Upper lobe of left lung (tissue), 4 donors: ENCODE measurements at regions not wholly inside any gene's neighbourhood (a gene's known extent, or its start where the extent isn't known, plus 50 kb on each side); places are given as distances from the start of the nearest gene placed in this dataset.

ENCODE experiments used
- EP300 ChIP-seq, 4 donors: sonication (generic); formaldehyde crosslinking; IDR thresholded peaks; one replicate each; pipeline ENCODE4 v1.5.1; 2017; ENCODE audit warnings: antibody characterized with exemption in 4 of 4, control low read depth in 2 of 4
- POLR2A ChIP-seq, 4 donors: fragments of 450-650 bp; IDR thresholded peaks; one replicate each; pipeline ENCODE4 v1.5.1; 2016 to 2017; ENCODE audit warnings: antibody characterized with exemption in 4 of 4, mild to moderate bottlenecking in 2 of 4
- POLR2AphosphoS5 ChIP-seq, 2 donors: sonication (generic); formaldehyde crosslinking; IDR thresholded peaks; one replicate each; pipeline ENCODE4 v1.5.1; 2017; ENCODE audit warnings: antibody characterized with exemption in 2 of 2
- TF ChIP-seq, protein P1 (sequence below), 6 experiments: fragments of 450-650 bp in 4 of 6; fragments of 200-600 bp in 2 of 6; sonication (generic) in 2 of 6; IDR thresholded peaks; one replicate each; pipeline ENCODE4 v1.5.1; 2016 to 2019; ENCODE audit warnings: antibody characterized with exemption in 6 of 6

DNA sequence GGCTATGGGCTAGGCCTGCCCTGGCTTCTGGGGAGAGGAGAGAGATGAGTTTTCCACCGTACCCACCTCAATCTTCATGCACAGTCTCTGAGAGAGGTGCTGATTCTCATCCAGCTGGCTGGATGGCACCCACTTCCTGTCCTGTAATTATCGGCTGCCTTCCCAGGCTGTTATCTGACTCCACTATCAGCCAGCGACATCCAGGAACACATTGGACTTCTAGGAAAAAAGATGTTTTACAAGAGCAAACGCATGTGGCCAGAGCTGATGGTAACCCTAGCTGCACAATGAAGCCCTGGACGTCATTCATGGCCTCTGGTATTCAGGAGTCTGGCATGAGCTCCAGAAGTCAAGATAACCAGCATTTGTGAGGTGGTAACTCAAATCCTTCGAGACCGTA is 137.4 kb downstream of the EHF start:
- TF ChIP-seq, protein P1, sequence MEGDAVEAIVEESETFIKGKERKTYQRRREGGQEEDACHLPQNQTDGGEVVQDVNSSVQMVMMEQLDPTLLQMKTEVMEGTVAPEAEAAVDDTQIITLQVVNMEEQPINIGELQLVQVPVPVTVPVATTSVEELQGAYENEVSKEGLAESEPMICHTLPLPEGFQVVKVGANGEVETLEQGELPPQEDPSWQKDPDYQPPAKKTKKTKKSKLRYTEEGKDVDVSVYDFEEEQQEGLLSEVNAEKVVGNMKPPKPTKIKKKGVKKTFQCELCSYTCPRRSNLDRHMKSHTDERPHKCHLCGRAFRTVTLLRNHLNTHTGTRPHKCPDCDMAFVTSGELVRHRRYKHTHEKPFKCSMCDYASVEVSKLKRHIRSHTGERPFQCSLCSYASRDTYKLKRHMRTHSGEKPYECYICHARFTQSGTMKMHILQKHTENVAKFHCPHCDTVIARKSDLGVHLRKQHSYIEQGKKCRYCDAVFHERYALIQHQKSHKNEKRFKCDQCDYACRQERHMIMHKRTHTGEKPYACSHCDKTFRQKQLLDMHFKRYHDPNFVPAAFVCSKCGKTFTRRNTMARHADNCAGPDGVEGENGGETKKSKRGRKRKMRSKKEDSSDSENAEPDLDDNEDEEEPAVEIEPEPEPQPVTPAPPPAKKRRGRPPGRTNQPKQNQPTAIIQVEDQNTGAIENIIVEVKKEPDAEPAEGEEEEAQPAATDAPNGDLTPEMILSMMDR (IDR thresholded peaks at IDR 0.05): no peak
- TF ChIP-seq POLR2A (IDR thresholded peaks at IDR 0.05): no peak
- no peak for TF ChIP-seq POLR2AphosphoS5 (IDR thresholded peaks at IDR 0.05)
- TF ChIP-seq EP300 (IDR thresholded peaks at IDR 0.05): no peak
